Kasumi-1 (cell line): ENCODE measurements at regions not wholly inside any gene's neighbourhood (a gene's known extent, or its start where the extent isn't known, plus 50 kb on each side); places are given as distances from the start of the nearest gene placed in this dataset.
"Not testable (repeated sequence)": the region's sequence is repeated elsewhere in the genome, so short reads cannot be mapped to it uniquely, and the experiment has no call there.

Experiments used
- DNase-seq, 2 experiments: peaks; one replicate each; lab custom pipeline; 2025; lab: John Stamatoyannopoulos, UW

DNA sequence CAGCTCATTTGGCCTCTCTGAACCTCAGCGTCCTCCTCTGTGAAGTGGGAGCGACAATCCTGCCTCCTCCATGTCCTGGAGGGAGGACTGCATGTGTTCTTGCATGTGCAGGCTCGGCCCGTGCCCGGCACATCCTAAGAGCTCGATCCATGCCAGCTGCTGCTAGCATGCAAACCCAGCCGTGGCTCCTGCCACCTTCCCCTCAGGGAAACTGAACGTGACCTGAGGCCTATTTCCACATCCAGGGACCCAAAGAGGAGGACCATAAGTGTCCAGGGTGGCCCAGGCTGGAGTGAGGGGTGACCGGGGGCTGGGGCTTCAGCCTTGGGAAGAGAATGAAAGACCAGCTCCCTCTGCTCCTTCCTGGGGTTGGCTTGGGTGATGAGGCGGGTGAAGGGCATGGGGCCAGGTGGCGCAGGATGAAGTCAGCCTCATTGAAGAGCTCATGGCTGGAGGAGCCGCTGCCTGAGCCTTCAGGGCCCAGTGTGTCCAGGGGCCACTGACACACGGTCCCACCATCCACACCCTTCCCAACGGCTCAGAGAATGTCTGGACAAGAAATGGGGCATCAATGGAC, 115.7 kb upstream of the AKAP13 start:
- not testable (repeated sequence) for DNase-seq

DNA sequence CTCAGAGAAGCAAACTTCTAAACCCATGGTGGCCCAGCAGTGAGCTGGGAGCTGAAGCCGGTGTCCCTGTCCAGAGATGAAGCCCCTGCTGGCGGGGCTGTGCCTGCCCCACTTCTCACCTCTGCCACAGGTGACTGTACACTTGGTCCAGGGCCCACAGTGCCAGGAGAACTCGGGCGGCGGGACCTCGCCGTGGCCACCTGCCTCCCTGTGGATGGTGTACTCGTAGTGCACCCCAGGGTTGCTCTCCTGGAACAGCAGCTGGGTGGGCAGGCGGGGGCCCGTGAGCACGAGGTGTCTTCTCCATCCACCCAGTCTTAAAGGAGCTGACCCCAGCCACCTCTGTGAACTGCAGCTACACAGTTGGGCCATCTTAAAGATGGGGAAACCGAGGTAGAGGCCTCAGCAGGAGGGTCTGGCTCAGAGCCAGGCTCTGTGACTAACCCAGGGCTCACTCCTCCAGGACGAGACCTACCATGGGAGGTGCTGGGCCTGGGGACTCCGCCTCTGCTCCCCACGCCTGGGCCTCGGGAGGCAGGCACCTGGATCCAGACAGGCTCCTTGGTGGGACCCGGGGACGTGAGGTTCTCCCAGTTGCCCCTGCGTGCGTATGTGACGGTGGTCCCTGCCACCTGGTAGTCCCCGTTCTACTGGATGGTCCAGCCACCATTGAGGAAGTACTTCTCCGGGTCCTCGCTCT, 113.1 kb upstream of the AKAP13 start:
- DNase-seq, result not testable (repeated sequence)

DNA sequence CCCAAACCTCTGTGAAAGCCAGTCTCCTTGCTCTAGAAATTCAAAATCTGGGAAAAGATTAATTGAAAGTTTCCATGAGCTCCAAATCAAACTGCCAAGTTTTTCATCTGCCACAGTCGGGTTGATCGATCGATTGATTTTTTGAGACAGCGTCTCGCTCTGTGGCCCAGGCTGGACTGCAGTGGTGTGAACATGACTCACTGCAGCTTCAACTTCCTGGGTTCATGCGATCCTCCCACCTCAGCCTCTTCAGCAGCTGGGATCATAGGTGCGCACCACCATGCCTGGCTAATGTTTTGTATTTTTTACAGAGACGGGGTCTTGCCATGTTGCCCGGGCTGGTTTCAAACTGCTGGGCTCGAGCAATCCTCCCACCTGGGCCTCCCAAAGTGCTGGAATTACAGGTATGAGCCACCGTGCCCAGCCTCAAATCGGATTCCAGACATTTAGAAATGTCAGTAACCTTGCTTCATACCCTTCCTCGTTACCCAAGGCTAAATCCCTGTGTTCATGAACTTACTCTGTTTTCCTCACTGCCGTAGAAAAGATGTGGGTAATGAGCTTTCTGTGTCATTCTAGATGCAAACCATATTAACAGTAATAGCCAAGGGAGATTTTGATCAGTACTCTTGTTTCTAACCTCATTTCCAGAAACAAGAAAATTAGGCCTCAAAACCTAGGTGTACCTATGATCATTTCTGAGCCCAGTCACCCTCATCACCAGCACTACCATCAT, 105.9 kb upstream of the AKAP13 start:
- no peak for DNase-seq

DNA sequence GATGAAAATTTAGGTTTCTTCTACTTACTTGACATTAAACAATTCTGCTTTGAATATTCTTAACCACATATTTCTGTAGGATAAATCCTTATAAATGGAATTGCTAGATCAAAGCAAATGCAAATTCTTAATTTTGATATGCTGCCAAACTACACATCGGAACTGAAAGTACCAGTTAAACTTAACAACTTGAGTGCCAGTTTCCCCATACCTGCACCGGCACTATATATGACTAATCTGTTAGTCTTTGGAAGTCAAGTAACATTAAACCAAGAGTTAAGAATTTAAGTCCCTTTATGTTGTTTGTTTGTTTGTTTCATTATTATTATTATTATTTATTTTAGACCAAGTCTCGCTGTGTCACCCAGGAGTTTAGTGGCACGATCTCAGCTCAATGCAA, 103.9 kb upstream of the AKAP13 start:
- DNase-seq, result no peak

DNA sequence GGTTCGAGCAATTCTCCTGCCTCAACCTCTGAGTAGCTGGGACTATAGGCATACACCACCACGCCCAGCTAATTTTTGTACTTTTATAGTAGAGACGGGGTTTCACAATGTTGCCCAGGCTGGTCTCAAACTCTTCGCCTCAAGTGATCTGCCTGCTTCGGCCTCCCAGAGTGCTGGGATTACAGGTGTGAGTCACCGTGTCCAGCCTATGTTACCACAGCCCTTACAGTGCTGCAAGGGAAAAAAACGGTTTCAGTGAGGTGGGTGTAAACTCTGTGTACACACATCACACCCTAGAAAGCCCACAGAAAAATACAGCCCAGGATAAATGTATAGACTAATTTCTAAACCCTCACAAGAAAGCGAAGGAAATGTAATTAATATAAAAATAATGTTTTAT, 103.5 kb upstream of the AKAP13 start:
- no peak for DNase-seq

DNA sequence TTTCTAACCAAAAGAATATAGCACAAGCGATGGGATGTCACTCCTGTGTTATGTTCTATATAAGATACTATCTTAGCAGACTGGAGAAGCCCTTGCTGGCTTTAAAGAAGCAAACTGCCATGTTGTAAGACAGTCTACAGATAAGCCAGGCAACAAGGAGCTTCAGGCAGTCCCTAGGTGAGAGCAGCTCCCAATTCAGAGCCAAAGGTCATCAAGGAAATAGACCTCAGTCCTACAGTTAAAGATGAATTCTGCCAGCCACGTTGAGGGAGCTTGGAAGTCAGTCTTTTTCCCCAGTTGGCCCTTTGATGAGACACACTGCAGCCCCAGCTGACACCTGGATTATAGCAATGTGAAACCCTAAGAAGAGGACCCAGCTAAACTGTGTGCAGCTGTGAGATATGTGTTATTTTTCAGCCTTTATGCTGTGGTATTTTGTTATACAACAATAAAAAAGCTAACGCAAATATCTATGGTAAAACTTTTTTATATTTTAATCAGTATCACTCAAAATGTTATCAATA, 102.5 kb upstream of the AKAP13 start:
- no peak for DNase-seq

DNA sequence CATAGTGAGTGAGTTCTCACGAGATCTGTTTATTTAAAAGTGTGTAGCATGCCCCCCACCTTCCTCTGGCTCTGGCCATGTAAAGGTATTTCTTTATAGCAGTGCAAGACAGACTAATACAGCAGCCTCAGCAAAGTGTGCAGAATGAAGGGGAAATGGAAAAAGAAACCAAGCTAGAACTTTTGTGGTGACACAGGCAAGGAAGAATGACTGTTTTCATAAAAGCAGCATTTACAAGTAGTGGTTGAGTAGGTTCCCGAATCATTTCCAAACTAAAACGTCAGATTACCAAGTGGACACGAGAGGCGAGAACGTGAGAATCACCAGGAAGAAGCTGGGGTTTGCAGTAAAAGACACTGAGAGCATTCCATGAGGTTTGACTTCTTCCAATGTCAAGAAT, 100.2 kb upstream of the AKAP13 start:
- DNase-seq, result no peak

DNA sequence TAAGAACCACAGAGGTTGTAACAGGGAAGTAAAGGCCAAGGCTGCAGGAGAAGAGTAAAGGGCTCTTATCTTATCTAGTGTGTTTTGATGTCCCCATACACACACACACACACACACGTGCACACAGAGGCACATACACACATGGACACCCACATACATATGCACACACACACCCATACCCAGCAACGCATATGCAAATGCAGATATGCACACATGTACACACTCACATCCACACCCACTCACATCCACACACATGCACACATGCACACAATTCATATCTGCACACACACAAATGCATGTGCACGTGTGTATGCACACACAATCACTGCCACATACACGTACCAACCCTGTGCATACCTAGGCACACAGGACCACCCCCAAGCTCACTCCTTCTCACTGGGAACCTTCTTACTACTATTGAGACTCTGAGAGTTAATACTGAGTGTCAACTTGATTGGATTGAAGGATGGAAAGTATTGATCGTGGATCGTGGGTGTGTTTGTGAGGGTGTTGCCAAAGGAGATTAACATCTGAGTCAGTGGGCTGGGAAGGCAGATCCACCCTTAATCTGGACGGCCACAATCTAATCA, 99.0 kb upstream of the AKAP13 start:
- DNase-seq, result no peak

DNA sequence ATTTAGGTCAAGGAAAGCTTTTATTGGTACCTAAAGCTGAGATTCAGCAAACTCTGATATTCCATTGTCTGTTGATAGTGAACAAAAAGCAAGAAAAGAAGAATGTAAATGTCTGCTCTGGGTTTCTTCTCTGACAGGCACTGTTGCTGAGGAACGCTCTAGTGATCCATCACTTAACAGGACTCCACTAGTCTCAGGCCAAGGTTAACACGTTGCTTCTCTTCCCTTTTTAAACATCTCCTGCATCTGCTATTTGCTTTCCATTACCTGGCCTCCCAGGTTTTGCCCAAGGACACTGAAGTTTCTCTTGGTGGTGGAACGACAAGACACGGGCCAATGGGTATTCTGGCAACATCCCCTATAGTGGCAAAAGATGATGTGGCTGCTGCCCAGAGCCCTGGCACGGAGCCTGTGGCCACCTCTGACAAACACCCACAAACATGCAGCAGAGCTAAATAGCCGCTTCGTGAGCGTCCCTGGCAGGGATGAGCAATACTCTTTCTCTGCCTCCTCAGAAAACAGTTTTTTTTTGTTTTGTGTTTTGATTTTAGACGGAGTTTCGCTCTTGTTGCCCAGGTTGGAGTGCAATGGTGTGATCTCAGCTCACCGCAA, 97.8 kb upstream of the AKAP13 start:
- DNase-seq, result no peak

DNA sequence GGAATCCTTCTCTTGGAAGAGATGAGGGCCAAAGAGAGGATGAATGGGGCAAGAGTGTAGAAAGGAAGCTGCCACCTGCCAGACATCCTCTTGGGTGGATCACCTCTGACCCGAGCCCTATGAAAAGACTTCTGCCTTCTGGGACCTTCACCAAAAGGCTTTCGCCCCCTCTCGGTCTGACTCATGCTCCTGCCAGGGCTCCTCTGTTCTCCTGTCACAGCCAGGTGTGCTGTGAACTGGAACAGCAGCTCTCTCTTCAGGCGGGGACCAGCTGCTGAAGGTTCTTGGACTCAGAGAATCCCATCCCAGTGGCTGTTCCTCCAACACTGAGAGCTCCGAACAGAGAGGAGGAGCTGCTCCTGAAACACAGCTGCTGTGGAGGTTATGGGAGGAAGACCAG, 96.6 kb upstream of the AKAP13 start:
- not testable (repeated sequence) for DNase-seq

DNA sequence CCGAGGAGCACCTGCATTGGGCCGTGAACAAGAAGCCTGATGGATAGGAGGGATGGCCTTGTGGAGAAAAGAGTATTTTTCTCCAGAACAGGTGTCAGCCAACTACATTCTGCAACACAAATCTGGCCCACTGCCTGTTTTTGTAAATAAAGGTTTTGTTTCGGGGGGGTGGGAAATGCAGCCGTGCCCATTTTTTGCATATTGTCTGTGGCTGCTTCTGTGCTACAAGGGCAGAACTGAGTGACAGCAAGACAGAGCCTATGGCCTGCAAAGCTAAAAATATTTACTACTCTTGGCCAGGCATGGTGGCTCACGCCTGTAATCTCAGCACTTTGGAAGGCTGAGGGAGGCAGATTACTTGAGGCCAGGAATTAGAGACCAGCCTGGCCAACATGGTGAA, 95.9 kb upstream of the AKAP13 start:
- DNase-seq, result no peak

DNA sequence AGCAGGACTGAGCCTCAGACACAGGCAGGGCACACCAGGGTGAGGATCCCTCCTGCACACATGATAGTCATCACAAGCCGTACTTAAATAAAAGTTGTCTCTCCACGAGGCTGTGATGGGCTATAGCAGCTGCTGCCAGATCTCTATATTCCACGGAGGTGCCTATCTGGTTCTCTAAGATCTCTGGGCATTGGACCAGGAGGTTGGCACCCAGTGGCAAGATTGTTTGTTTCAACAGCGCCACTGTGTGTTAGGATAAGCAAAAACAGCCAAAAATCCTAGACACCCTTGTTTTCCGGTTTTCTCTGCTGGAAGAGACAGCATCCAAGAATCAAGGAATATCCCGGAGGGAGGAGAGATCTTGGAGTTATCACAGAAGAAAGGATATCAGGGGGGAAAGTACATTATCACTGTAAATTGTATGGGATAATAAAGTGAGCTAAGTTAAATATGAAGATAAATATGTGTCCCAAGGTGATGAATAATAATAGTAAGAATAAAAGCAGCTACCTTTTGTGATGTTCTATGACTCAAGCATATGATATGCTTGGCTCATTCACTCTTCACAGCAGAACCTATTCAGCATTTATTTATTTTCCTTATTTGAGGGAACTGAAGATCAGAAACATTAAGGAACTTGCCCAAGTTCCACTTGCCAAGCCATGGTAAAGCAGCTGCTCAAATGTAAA, 90.6 kb upstream of the AKAP13 start:
- DNase-seq, result peak; percentile 35 to 48

DNA sequence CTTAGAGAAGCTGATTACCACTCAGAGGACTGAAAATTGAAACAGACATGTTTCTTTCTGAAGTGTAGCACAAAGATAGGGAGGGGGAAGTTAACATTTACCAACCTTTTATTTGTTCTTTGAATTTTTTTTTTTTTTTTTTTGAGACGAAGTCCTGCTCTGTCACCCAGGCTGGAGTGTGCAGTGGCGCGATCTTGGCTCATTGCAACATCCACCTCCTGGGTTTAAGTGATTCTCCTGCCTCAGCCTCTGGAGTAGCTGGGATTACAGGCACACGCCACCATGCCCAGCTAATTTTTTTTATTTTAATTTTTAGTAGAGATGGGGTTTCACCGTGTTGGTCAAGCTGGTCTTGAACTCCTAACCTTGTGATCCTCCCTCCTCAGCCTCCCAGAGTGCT, 87.8 kb upstream of the AKAP13 start:
- DNase-seq, result not testable (repeated sequence)

DNA sequence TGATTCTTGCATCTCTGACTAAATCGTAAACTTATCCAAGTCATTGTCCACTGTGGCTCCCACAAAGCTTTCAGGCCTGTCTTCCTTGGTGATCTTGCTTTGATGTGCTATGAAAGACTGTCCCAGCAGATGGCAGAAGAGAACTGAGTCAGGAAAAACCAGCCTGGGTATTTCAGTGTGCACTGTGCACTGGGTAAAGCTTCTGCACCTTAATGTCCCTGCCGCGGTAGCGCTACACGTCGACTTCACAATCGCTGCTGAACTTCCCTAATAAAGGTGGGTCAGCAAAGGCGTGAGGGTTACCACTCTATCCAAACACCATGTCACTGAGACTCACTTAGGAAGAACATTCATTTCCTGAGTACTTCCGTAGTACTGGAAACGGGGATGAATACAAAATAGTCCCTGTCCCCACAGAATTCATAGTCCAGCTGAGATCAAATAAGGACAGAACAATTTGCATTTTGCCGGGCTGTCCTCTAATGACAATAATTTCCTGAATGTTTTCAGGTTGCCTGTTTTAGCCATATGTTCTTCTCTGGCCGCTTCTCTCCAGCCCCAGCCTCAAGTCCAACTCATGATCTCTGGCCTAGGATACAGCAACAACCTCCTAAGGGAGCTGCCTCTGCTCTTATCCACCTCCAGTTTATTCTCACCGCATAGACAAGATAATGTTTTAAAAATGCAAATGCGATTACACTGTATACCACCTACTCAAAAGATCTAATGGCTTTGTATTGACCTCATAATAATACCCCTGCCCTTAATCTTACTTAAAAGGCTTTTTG, 83.6 kb upstream of the AKAP13 start:
- peak; percentile 87 to 88 for DNase-seq

DNA sequence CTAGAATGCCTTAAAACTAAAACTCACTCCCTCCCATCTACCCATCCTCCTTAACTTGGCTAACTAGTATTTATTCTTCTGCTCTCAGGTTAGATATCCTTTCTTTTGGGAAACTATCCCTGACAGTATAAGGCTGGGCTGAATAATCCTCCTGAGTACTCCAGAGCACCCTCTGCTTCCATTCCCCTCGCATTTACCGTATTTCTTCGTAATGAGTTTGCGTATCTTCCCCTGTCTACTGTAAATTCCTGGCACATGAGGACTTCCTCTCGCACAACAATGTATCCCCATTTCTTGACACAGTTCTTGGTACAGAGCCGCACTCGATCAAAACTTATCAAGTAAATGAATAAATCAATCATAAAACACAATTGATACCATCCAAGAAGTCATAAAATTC, 82.9 kb upstream of the AKAP13 start:
- DNase-seq, result no peak

DNA sequence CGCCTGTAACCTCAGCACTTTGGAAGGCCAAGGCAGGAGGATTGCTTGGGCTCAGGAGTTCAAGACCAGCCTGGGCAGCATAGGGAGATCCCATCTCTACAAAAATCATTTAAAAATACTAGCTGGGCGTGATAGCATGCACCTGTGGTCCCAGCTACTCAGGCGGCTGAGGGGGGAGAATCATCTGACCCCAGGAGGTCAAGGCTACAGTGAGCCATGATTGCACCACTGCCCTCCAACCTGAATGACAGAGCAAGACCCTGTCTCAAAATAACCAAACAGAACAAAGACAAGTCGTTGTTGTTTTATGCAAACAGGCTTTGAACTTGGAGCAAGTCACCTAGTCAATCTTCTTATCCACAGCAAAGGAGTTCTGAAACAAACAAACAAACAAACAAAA, 82.0 kb upstream of the AKAP13 start:
- DNase-seq, result no peak

DNA sequence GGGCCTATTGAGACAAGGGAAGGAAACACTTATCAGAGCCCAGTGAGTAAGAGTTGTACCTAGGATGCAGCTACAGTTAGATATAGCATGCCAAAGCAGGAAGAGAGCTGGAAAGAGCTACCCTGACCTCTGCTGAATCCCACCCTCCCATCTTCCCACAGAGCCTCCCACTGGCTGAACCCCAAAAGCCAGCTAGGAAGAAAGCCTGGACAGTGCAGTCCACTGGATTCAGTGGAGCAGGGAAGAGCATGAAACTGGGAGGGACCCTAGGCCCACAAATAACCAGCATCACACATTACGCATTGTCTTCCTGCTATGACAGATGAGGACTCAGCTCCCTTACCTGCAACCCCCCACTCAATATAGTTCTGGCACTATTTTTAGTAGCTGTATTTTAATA, 81.5 kb upstream of the AKAP13 start:
- DNase-seq, result no peak

DNA sequence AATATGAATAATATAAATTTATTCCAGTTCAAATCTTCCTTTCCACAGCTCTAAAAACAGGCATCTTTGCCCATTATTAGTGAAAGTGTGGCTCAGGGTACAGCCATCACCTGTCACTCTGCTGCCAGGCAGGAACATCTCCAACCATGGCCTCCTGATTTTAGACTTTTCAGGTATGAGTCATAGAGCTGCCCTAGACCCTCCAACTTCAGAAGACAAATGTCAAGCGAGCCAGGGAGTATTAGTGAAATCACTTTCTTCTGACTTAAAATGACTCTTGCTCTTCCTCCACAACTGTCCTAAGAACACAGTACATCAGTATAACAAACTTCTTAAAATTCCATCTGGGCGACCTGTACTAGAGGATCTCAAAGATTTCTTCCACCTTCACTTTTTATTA, 78.1 kb upstream of the AKAP13 start:
- no peak for DNase-seq

DNA sequence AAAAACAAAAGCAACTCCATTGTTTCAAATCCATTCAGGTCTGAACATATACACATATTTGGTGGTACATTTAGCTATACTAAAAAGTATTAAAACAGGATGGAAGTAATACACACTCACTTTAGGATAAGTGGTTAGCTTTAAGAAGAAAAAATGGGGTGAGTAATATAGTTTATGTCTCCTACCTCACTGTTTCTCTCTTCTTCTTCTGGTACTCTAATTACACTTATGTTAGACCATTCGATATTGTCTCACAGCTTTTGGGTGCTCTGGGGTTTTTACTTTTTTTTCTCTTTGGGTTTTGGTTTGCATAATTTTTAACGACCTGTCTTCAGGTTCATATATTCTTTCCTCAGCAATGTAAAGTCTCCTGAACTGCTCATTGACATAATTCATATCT, 75.4 kb upstream of the AKAP13 start:
- no peak for DNase-seq

DNA sequence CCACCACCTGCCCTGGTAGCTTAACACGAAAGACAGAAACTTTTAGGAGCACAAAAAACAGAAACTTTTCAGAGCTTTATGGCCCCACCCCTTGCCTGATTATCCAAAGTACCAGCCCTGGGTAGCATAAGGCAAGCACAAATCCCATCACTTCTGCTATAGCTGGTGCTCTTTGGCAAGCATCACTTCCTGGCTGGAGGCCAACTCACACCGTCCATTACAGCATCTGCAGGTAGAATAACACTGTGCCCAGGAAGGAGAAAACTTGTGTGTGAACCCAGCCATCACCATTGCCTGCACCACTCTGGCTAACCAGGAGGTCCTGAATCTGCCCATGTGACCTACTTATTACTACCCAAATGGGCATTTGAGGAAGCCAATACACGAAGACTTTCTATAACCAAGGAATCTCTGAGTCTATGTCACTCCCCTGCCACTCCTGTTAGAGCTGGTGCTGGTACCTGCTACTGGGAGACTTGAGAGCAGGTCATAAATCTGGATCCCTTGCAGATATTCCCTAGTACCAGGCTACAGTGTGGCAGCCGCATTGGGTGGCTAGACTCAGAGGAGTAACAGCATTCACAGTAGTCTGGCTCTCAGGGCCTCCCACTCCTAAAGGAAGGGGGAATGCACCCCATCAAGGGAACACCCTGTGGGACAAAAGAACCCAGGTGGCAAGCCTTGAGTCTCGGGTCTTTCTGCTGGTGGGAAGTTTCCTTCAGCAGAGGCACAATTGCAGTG, 73.3 kb upstream of the AKAP13 start:
- no peak for DNase-seq
